ENCODE measurements at regions not wholly inside any gene's neighbourhood (a gene's known extent, or its start where the extent isn't known, plus 50 kb on each side); places are given as distances from the start of the nearest gene placed in this dataset.

GRCh38 chr1:165054627-165055026, 301.9 kb downstream of the LMX1A start:
- Histone ChIP-seq H3K27ac (no peak overlapping the region), H3K4me2 (no peak overlapping the region), H2AFZ (replicated peaks) (no peak overlapping the region), H3K27me3 (no peaks in the 10 kb centered on the region), H3K9me3 (ENCODE audit: low read depth) (no peaks in the 10 kb centered on the region), H3K4me3 (no peak overlapping the region), H3K36me3 (no peaks in the 10 kb centered on the region), H3F3A (ENCODE audit: low read depth) (no peaks in the 10 kb centered on the region), H3K79me2 (ENCODE audit: low read depth) (no peaks in the 10 kb centered on the region), H3K4me1 (peaks cover 21% of the 10 kb centered on the region), H4K20me1 (ENCODE audit: low read depth) (no peaks in the 10 kb centered on the region), H3K9ac (no peak overlapping the region)
- no peak overlapping the region for H3K27ac Mint-ChIP-seq
- H3K27me3 Mint-ChIP-seq (ENCODE audit: insufficient read depth, low read depth), result no peaks in the 10 kb centered on the region
- no peaks in the 10 kb centered on the region for H3K36me3 Mint-ChIP-seq
- no peak for TF ChIP-seq EZH2 (IDR thresholded peaks at IDR 0.05)
- TF ChIP-seq CTCF (IDR thresholded peaks at IDR 0.05), result no peak
- TF ChIP-seq EZH2phosphoT487 (IDR thresholded peaks at IDR 0.05), result no peak
- peaks cover 8% of the 10 kb centered on the region for H3K4me1 Mint-ChIP-seq
- H3K4me3 Mint-ChIP-seq, result no peak overlapping the region
- DNase-seq (ENCODE audit: low spot score), result no peak
- no peaks in the 10 kb centered on the region for H3K9me3 Mint-ChIP-seq

GRCh38 chr1:165053351-165053750, 303.2 kb downstream of the LMX1A start:
- Histone ChIP-seq H3K36me3 (no peaks in the 10 kb centered on the region), H3K27me3 (no peaks in the 10 kb centered on the region), H3K27ac (no peak overlapping the region), H3F3A (ENCODE audit: low read depth) (no peaks in the 10 kb centered on the region), H2AFZ (replicated peaks) (no peak overlapping the region), H3K4me1 (peaks cover 24% of the 10 kb centered on the region), H3K4me2 (peak overlapping the region; percentile 2), H3K79me2 (ENCODE audit: low read depth) (no peaks in the 10 kb centered on the region), H4K20me1 (ENCODE audit: low read depth) (no peaks in the 10 kb centered on the region), H3K9ac (no peak overlapping the region), H3K9me3 (ENCODE audit: low read depth) (no peaks in the 10 kb centered on the region), H3K4me3 (no peak overlapping the region)
- TF ChIP-seq EZH2 (IDR thresholded peaks at IDR 0.05) (no peak), EZH2phosphoT487 (IDR thresholded peaks at IDR 0.05) (no peak), CTCF (IDR thresholded peaks at IDR 0.05) (no peak)
- peak; percentile 10 for DNase-seq (ENCODE audit: low spot score)
- no peak overlapping the region for H3K4me3 Mint-ChIP-seq
- no peak overlapping the region for H3K27ac Mint-ChIP-seq
- no peaks in the 10 kb centered on the region for H3K27me3 Mint-ChIP-seq (ENCODE audit: insufficient read depth, low read depth)
- no peaks in the 10 kb centered on the region for H3K36me3 Mint-ChIP-seq
- H3K9me3 Mint-ChIP-seq, result no peaks in the 10 kb centered on the region
- H3K4me1 Mint-ChIP-seq, result peaks cover 12% of the 10 kb centered on the region

- DNase-seq (ENCODE audit: low spot score), result no peak
- H3K4me2 ChIP-seq, result peak overlapping the region; percentile 2
- H3K27me3 ChIP-seq, result no peaks in the 10 kb centered on the region
- H3K9me3 ChIP-seq (ENCODE audit: low read depth), result no peaks in the 10 kb centered on the region
- no peak overlapping the region for H3K9ac ChIP-seq
- Mint-ChIP-seq H3K4me3 (no peak overlapping the region), H3K4me1 (peaks cover 16% of the 10 kb centered on the region), H3K9me3 (no peaks in the 10 kb centered on the region), H3K27ac (no peak overlapping the region), H3K36me3 (no peaks in the 10 kb centered on the region), H3K27me3 (ENCODE audit: insufficient read depth, low read depth) (no peaks in the 10 kb centered on the region)
- TF ChIP-seq CTCF (IDR thresholded peaks at IDR 0.05), result no peak
- no peaks in the 10 kb centered on the region for H3K79me2 ChIP-seq (ENCODE audit: low read depth)
- no peaks in the 10 kb centered on the region for H4K20me1 ChIP-seq (ENCODE audit: low read depth)
- H3K36me3 ChIP-seq, result no peaks in the 10 kb centered on the region
- H3K4me1 ChIP-seq, result peaks cover 28% of the 10 kb centered on the region
- no peaks in the 10 kb centered on the region for H3F3A ChIP-seq (ENCODE audit: low read depth)
- H3K27ac ChIP-seq, result no peak overlapping the region
- no peak overlapping the region for H2AFZ ChIP-seq (replicated peaks)
- no peak overlapping the region for H3K4me3 ChIP-seq
These were observed 303.6 kb downstream of the LMX1A start for GRCh38 chr1:165052936-165053335.

- no peaks in the 10 kb centered on the region for H3K27me3 ChIP-seq
- TF ChIP-seq CTCF (IDR thresholded peaks at IDR 0.05), result no peak
- no peak for TF ChIP-seq EZH2 (IDR thresholded peaks at IDR 0.05)
- no peak for TF ChIP-seq EZH2phosphoT487 (IDR thresholded peaks at IDR 0.05)
- no peak for DNase-seq (ENCODE audit: low spot score)
- Mint-ChIP-seq H3K9me3 (no peaks in the 10 kb centered on the region), H3K4me1 (peaks cover 21% of the 10 kb centered on the region), H3K4me3 (no peak overlapping the region), H3K27ac (no peak overlapping the region), H3K27me3 (ENCODE audit: insufficient read depth, low read depth) (no peaks in the 10 kb centered on the region), H3K36me3 (no peaks in the 10 kb centered on the region)
- H3F3A ChIP-seq (ENCODE audit: low read depth), result no peaks in the 10 kb centered on the region
- H3K79me2 ChIP-seq (ENCODE audit: low read depth), result no peaks in the 10 kb centered on the region
- H3K4me1 ChIP-seq, result peaks cover 33% of the 10 kb centered on the region
- H2AFZ ChIP-seq (replicated peaks), result no peak overlapping the region
- no peak overlapping the region for H3K9ac ChIP-seq
- no peak overlapping the region for H3K4me3 ChIP-seq
- H3K9me3 ChIP-seq (ENCODE audit: low read depth), result no peaks in the 10 kb centered on the region
- H3K27ac ChIP-seq, result no peak overlapping the region
- no peak overlapping the region for H3K4me2 ChIP-seq
- no peaks in the 10 kb centered on the region for H4K20me1 ChIP-seq (ENCODE audit: low read depth)
- H3K36me3 ChIP-seq, result no peaks in the 10 kb centered on the region
These were observed 304.1 kb downstream of the LMX1A start for GRCh38 chr1:165052431-165052830.
